ENCODE measurements at regions not wholly inside any gene's neighbourhood (a gene's known extent, or its start where the extent isn't known, plus 50 kb on each side); places are given as distances from the start of the nearest gene placed in this dataset.

DNA sequence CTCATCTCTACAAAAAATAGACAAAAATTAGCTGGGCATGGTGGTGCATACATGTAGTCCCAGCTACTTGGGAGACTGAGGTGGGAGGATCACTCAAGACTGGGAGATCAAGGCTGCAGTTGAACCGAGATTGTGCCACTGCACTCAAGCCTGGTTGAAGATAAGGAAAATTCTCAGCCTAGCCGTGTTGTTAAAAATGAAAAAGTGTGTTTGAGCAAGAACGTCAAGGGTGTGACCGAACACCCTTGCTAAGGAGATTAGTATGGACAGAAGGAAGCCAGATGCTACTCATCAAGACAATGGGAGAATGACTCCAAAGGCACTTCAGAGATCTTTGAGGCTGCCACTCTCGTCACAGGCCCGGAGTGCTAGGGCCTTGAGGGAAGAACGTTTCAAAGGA lies 70.0 kb upstream of the NDUFV2 start:
- TF ChIP-seq, protein P1, sequence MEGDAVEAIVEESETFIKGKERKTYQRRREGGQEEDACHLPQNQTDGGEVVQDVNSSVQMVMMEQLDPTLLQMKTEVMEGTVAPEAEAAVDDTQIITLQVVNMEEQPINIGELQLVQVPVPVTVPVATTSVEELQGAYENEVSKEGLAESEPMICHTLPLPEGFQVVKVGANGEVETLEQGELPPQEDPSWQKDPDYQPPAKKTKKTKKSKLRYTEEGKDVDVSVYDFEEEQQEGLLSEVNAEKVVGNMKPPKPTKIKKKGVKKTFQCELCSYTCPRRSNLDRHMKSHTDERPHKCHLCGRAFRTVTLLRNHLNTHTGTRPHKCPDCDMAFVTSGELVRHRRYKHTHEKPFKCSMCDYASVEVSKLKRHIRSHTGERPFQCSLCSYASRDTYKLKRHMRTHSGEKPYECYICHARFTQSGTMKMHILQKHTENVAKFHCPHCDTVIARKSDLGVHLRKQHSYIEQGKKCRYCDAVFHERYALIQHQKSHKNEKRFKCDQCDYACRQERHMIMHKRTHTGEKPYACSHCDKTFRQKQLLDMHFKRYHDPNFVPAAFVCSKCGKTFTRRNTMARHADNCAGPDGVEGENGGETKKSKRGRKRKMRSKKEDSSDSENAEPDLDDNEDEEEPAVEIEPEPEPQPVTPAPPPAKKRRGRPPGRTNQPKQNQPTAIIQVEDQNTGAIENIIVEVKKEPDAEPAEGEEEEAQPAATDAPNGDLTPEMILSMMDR (IDR thresholded peaks at IDR 0.05), result no peak
- TF ChIP-seq POLR2AphosphoS5 (IDR thresholded peaks at IDR 0.05), result no peak

All from prostate gland (tissue), 2 donors.